ENCODE measurements at regions not wholly inside any gene's neighbourhood (a gene's known extent, or its start where the extent isn't known, plus 50 kb on each side); places are given as distances from the start of the nearest gene placed in this dataset.

GRCh38 chr13:89891416-89891815 lies 1456.1 kb upstream of the MIR17HG start:
- H3K9ac ChIP-seq (ENCODE audit: low read length): no peak overlapping the region
- no peaks in the 10 kb centered on the region for H3K9me2 ChIP-seq (replicated peaks; ENCODE audit: insufficient read depth, low read length)
- no peaks in the 10 kb centered on the region for H3K36me3 ChIP-seq (ENCODE audit: low read length)
- H3K27ac ChIP-seq (ENCODE audit: low read depth, low read length): no peak overlapping the region
- no peaks in the 10 kb centered on the region for H4K20me1 ChIP-seq (ENCODE audit: low read depth, low read length)
- H3K27me3 ChIP-seq (ENCODE audit: low read length): no peaks in the 10 kb centered on the region
- no peak overlapping the region for H3K4me2 ChIP-seq (ENCODE audit: low read depth, low read length, poor library complexity, severe bottlenecking)
- TF ChIP-seq CTCF (IDR thresholded peaks at IDR 0.05; ENCODE audit: insufficient read depth, low read length, poor library complexity, severe bottlenecking) (no peak), EZH2phosphoT487 (conservative IDR thresholded peaks at IDR 0.05; ENCODE audit: low read length) (no peak)
- no peaks in the 10 kb centered on the region for H3K79me2 ChIP-seq (ENCODE audit: insufficient read depth, low read length)
- H2AFZ ChIP-seq (ENCODE audit: low read depth, low read length, severe bottlenecking): no peak overlapping the region
- no peaks in the 10 kb centered on the region for H3K9me3 ChIP-seq (ENCODE audit: insufficient read depth, low read length)
- no peak overlapping the region for H3K4me3 ChIP-seq (ENCODE audit: insufficient read depth, low read length, poor library complexity, severe bottlenecking)
- no peaks in the 10 kb centered on the region for H3F3A ChIP-seq (ENCODE audit: insufficient read depth)

- H3K9me2 ChIP-seq (replicated peaks; ENCODE audit: insufficient read depth, low read length): no peaks in the 10 kb centered on the region
- TF ChIP-seq CTCF (IDR thresholded peaks at IDR 0.05; ENCODE audit: insufficient read depth, low read length, poor library complexity, severe bottlenecking): no peak
- TF ChIP-seq EZH2phosphoT487 (conservative IDR thresholded peaks at IDR 0.05; ENCODE audit: low read length): no peak
- no peaks in the 10 kb centered on the region for H3K27me3 ChIP-seq (ENCODE audit: low read length)
- H3K4me3 ChIP-seq (ENCODE audit: insufficient read depth, low read length, poor library complexity, severe bottlenecking): no peak overlapping the region
- H2AFZ ChIP-seq (ENCODE audit: low read depth, low read length, severe bottlenecking): no peak overlapping the region
- H3K4me2 ChIP-seq (ENCODE audit: low read depth, low read length, poor library complexity, severe bottlenecking): no peak overlapping the region
- H3K9ac ChIP-seq (ENCODE audit: low read length): no peak overlapping the region
- no peaks in the 10 kb centered on the region for H3K36me3 ChIP-seq (ENCODE audit: low read length)
- no peaks in the 10 kb centered on the region for H3K9me3 ChIP-seq (ENCODE audit: insufficient read depth, low read length)
- no peak overlapping the region for H3K27ac ChIP-seq (ENCODE audit: low read depth, low read length)
- no peaks in the 10 kb centered on the region for H4K20me1 ChIP-seq (ENCODE audit: low read depth, low read length)
- H3F3A ChIP-seq (ENCODE audit: insufficient read depth): no peaks in the 10 kb centered on the region
- H3K79me2 ChIP-seq (ENCODE audit: insufficient read depth, low read length): no peaks in the 10 kb centered on the region
These were observed 1449.8 kb upstream of the MIR17HG start for GRCh38 chr13:89897681-89898080.

GRCh38 chr13:89899302-89900103 lies 1448.0 kb upstream of the MIR17HG start:
- no peaks in the 10 kb centered on the region for H3K27me3 ChIP-seq (ENCODE audit: low read length)
- TF ChIP-seq CTCF (IDR thresholded peaks at IDR 0.05; ENCODE audit: insufficient read depth, low read length, poor library complexity, severe bottlenecking): no peak
- no peak for TF ChIP-seq EZH2phosphoT487 (conservative IDR thresholded peaks at IDR 0.05; ENCODE audit: low read length)
- H3K79me2 ChIP-seq (ENCODE audit: insufficient read depth, low read length): no peaks in the 10 kb centered on the region
- no peaks in the 10 kb centered on the region for H3K9me3 ChIP-seq (ENCODE audit: insufficient read depth, low read length)
- H3K36me3 ChIP-seq (ENCODE audit: low read length): no peaks in the 10 kb centered on the region
- no peaks in the 10 kb centered on the region for H3K9me2 ChIP-seq (replicated peaks; ENCODE audit: insufficient read depth, low read length)
- H2AFZ ChIP-seq (ENCODE audit: low read depth, low read length, severe bottlenecking): no peak overlapping the region
- no peak overlapping the region for H3K27ac ChIP-seq (ENCODE audit: low read depth, low read length)
- no peaks in the 10 kb centered on the region for H4K20me1 ChIP-seq (ENCODE audit: low read depth, low read length)
- H3K9ac ChIP-seq (ENCODE audit: low read length): no peak overlapping the region
- no peak overlapping the region for H3K4me2 ChIP-seq (ENCODE audit: low read depth, low read length, poor library complexity, severe bottlenecking)
- H3K4me3 ChIP-seq (ENCODE audit: insufficient read depth, low read length, poor library complexity, severe bottlenecking): no peak overlapping the region
- no peaks in the 10 kb centered on the region for H3F3A ChIP-seq (ENCODE audit: insufficient read depth)
